ENCODE measurements at regions not wholly inside any gene's neighbourhood (a gene's known extent, or its start where the extent isn't known, plus 50 kb on each side); places are given as distances from the start of the nearest gene placed in this dataset.

DNA sequence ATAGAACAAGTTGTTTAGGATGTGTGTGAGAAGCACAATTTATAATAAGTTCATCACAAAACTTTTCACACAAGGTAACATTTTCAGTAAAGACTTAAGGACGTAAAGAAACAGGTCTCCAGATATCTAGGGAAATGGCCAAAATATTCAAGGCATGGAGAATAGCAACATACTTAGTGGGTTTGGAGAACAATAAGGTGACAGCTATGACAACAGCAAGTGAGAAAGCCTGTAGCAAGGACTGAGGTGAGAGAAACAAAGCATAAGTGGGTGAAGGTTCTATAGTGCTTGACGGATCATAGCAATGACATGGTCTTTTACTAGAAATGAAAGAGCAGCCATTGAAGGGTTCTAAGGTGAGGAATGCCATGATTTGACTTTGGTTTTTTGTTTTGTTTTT lies 1337.3 kb downstream of the PCDH18 start:
- no peaks in the 10 kb centered on the region for H3K36me3 ChIP-seq (ENCODE audit: control insufficient read depth in 1 of 2, insufficient read depth in 2 of 2, low read length in 2 of 2)
- no peaks in the 10 kb centered on the region for H3K9me2 ChIP-seq (ENCODE audit: insufficient read depth)
- no peak overlapping the region for H3K27ac ChIP-seq (ENCODE audit: low read depth, low read length)
- H3K4me1 ChIP-seq (ENCODE audit: control insufficient read depth in 1 of 2, insufficient read depth in 2 of 2, low read length in 2 of 2) = no peaks in the 10 kb centered on the region
- H2AFZ ChIP-seq (ENCODE audit: low read depth, low read length, poor library complexity, severe bottlenecking) = no peak overlapping the region
- no peaks in the 10 kb centered on the region for H3K27me3 ChIP-seq (ENCODE audit: insufficient read depth, low read length)
- no peak overlapping the region for H3K4me3 ChIP-seq (replicated peaks in 1 of 2; ENCODE audit: low read depth in 1 of 2, low read length in 2 of 2)
- DNase-seq (ENCODE audit: low read depth, low spot score) (no peak), ATAC-seq (no peak)
- ChIA-PET RAD21 (ENCODE audit: low non-redundant PET in 1 of 2, low total read pairs in 2 of 2, uncharacterized antibody in 2 of 2, unreplicated experiment in 2 of 2) (no interaction called here), CTCF (no interaction called here), POLR2A (no interaction called here)
- no TSS peak for BruUV-seq (replicated peaks)
- TF ChIP-seq CBX3 (IDR thresholded peaks at IDR 0.05; ENCODE audit: low read depth) = no peak
- no peak for TF ChIP-seq CEBPB (IDR thresholded peaks at IDR 0.05; ENCODE audit: low read depth)
- TF ChIP-seq POLR2A (IDR thresholded peaks at IDR 0.05; ENCODE audit: borderline replicate concordance, extremely low read depth, insufficient read depth, insufficient read length) = no peak
- no peak for TF ChIP-seq RAD21 (IDR thresholded peaks at IDR 0.05; ENCODE audit: low read depth)
- TF ChIP-seq, protein P1, sequence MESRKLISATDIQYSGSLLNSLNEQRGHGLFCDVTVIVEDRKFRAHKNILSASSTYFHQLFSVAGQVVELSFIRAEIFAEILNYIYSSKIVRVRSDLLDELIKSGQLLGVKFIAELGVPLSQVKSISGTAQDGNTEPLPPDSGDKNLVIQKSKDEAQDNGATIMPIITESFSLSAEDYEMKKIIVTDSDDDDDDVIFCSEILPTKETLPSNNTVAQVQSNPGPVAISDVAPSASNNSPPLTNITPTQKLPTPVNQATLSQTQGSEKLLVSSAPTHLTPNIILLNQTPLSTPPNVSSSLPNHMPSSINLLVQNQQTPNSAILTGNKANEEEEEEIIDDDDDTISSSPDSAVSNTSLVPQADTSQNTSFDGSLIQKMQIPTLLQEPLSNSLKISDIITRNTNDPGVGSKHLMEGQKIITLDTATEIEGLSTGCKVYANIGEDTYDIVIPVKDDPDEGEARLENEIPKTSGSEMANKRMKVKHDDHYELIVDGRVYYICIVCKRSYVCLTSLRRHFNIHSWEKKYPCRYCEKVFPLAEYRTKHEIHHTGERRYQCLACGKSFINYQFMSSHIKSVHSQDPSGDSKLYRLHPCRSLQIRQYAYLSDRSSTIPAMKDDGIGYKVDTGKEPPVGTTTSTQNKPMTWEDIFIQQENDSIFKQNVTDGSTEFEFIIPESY (IDR thresholded peaks at IDR 0.05; ENCODE audit: extremely low read depth, insufficient replicate concordance, low read length) = no peak
- TF ChIP-seq ZNF274 (IDR thresholded peaks at IDR 0.05; ENCODE audit: low read depth, low read length) = no peak
- TF ChIP-seq FOSL1 (IDR thresholded peaks at IDR 0.05; ENCODE audit: low read depth) = no peak
- no peak for TF ChIP-seq YY1 (IDR thresholded peaks at IDR 0.05; ENCODE audit: extremely low read depth, insufficient replicate concordance, low read depth, low read length)
- no peak for TF ChIP-seq EGR1 (IDR thresholded peaks at IDR 0.05; ENCODE audit: low read depth)
- TF ChIP-seq EZH2phosphoT487 (IDR thresholded peaks at IDR 0.05; ENCODE audit: borderline replicate concordance) = no peak
- TF ChIP-seq, protein P2, sequence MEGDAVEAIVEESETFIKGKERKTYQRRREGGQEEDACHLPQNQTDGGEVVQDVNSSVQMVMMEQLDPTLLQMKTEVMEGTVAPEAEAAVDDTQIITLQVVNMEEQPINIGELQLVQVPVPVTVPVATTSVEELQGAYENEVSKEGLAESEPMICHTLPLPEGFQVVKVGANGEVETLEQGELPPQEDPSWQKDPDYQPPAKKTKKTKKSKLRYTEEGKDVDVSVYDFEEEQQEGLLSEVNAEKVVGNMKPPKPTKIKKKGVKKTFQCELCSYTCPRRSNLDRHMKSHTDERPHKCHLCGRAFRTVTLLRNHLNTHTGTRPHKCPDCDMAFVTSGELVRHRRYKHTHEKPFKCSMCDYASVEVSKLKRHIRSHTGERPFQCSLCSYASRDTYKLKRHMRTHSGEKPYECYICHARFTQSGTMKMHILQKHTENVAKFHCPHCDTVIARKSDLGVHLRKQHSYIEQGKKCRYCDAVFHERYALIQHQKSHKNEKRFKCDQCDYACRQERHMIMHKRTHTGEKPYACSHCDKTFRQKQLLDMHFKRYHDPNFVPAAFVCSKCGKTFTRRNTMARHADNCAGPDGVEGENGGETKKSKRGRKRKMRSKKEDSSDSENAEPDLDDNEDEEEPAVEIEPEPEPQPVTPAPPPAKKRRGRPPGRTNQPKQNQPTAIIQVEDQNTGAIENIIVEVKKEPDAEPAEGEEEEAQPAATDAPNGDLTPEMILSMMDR (IDR thresholded peaks at IDR 0.05 in 2 of 3, conservative IDR thresholded peaks at IDR 0.05 in 1 of 3; ENCODE audit: borderline replicate concordance in 1 of 3, insufficient read depth in 1 of 3, low read depth in 2 of 3, low read length in 2 of 3) = no peak
- no peak for TF ChIP-seq JUND (IDR thresholded peaks at IDR 0.05)
- no peak for TF ChIP-seq SP1 (IDR thresholded peaks at IDR 0.05; ENCODE audit: low read depth)
- no peak for TF ChIP-seq SRF (IDR thresholded peaks at IDR 0.05; ENCODE audit: low read depth)
- H3K4me2 ChIP-seq (ENCODE audit: low read length) = no peak overlapping the region
- intact Hi-C loops (cut with micrococcal nuclease) = no loop called here
- H3K9me3 ChIP-seq (ENCODE audit: control insufficient read depth in 1 of 2, insufficient read depth in 1 of 2, low read depth in 1 of 2, low read length in 2 of 2) = no peaks in the 10 kb centered on the region
- H4K20me1 ChIP-seq (ENCODE audit: insufficient read depth) = no peaks in the 10 kb centered on the region
- no peaks in the 10 kb centered on the region for H3K79me2 ChIP-seq (ENCODE audit: insufficient read depth, low read length)
- no peak overlapping the region for H3K9ac ChIP-seq (ENCODE audit: low read length)

All from HCT116 (cell line).